H9 (cell line): ENCODE measurements at regions not wholly inside any gene's neighbourhood (a gene's known extent, or its start where the extent isn't known, plus 50 kb on each side); places are given as distances from the start of the nearest gene placed in this dataset.

Source experiments
- DNase-seq: peaks from one replicate; pipeline ENCODE4 v3.0.0-alpha.2; 2017
- H2AFZ ChIP-seq: one replicate; pipeline ENCODE4 v1.6.1; 2013; ENCODE audit warnings: mild to moderate bottlenecking, low read length, control low read depth, moderate library complexity
- H2AK5ac ChIP-seq: 2 replicates; pipeline ENCODE4 v1.6.1; 2013; ENCODE audit warnings: low read length, control low read depth, mixed read lengths; ENCODE audit not compliant: insufficient read length
- H2BK120ac ChIP-seq: one replicate; pipeline ENCODE4 v1.6.1; 2013; ENCODE audit warnings: low read depth, mild to moderate bottlenecking, low read length, control low read depth, inconsistent platforms; ENCODE audit not compliant: poor library complexity, severe bottlenecking
- H2BK12ac ChIP-seq: 2 replicates; pipeline ENCODE4 v1.6.1; 2013; ENCODE audit warnings: low read length, control low read depth, mixed read lengths, low read depth; ENCODE audit not compliant: insufficient read length
- H2BK15ac ChIP-seq: 2 replicates; pipeline ENCODE4 v1.6.1; 2013; ENCODE audit warnings: low read depth, low read length, control low read depth
- H2BK20ac ChIP-seq: one replicate; pipeline ENCODE4 v1.6.1; 2013; ENCODE audit warnings: low read depth, mild to moderate bottlenecking, low read length, control low read depth, inconsistent platforms; ENCODE audit not compliant: poor library complexity, severe bottlenecking
- H2BK5ac ChIP-seq: 2 replicates; pipeline ENCODE4 v1.6.1; 2013; ENCODE audit warnings: low read length, control low read depth, mixed read lengths; ENCODE audit not compliant: insufficient read length
- H3K14ac ChIP-seq: 2 replicates; pipeline ENCODE4 v1.6.1; 2013; ENCODE audit warnings: low read length, control low read depth; ENCODE audit not compliant: insufficient read depth
- H3K18ac ChIP-seq: 2 replicates; pipeline ENCODE4 v1.6.1; 2013; ENCODE audit warnings: low read depth, mild to moderate bottlenecking, mixed read lengths, low read length, control low read depth; ENCODE audit not compliant: insufficient read length
- H3K23ac ChIP-seq: 2 replicates; pipeline ENCODE4 v1.6.1; 2013; ENCODE audit warnings: low read length, control low read depth, mixed read lengths, low read depth; ENCODE audit not compliant: insufficient read length
- H3K23me2 ChIP-seq: 2 replicates; pipeline ENCODE4 v1.6.1; 2013; ENCODE audit warnings: low read depth, mild to moderate bottlenecking, mixed read lengths, low read length, control low read depth; ENCODE audit not compliant: insufficient read length, poor library complexity, severe bottlenecking
- H3K27ac ChIP-seq: 2 replicates; pipeline ENCODE4 v1.5.1; 2013; ENCODE audit warnings: low read length, control low read depth, mixed read lengths, low read depth; ENCODE audit not compliant: insufficient read length
- H3K27me3 ChIP-seq: 2 replicates; pipeline ENCODE4 v1.6.1; 2013; ENCODE audit warnings: low read length, control low read depth, inconsistent platforms; ENCODE audit not compliant: insufficient read depth
- H3K4ac ChIP-seq: 2 replicates; pipeline ENCODE4 v1.6.1; 2013; ENCODE audit warnings: low read depth, mild to moderate bottlenecking, control low read depth, inconsistent platforms, low read length, moderate library complexity
- H3K4me1 ChIP-seq: 2 replicates; pipeline ENCODE4 v1.6.1; 2013; ENCODE audit warnings: low read length, control low read depth, inconsistent platforms; ENCODE audit not compliant: insufficient read depth
- H3K4me2 ChIP-seq: 2 replicates; pipeline ENCODE4 v1.6.1; 2013; ENCODE audit warnings: low read length, control low read depth, mixed read lengths; ENCODE audit not compliant: insufficient read length, insufficient read depth
- H3K56ac ChIP-seq: 2 replicates; pipeline ENCODE4 v1.6.1; 2013; ENCODE audit warnings: low read depth, mild to moderate bottlenecking, mixed read lengths, low read length, control low read depth; ENCODE audit not compliant: insufficient read length
- H3K79me1 ChIP-seq: 2 replicates; pipeline ENCODE4 v1.6.1; 2013; ENCODE audit warnings: low read depth, mild to moderate bottlenecking, moderate library complexity, low read length, control low read depth, inconsistent platforms; ENCODE audit not compliant: insufficient read depth, poor library complexity, severe bottlenecking
- H3K79me2 ChIP-seq: 2 replicates; pipeline ENCODE4 v1.6.1; 2013; ENCODE audit warnings: low read length, control low read depth, inconsistent platforms; ENCODE audit not compliant: insufficient read depth
- H3K9ac ChIP-seq: 2 replicates; pipeline ENCODE4 v1.6.1; 2013; ENCODE audit warnings: low read length, control low read depth, mixed read lengths; ENCODE audit not compliant: insufficient read length; ENCODE audit errors: extremely low read depth
- H3K9me3 ChIP-seq: one replicate; pipeline ENCODE4 v1.6.1; 2013; ENCODE audit warnings: low read depth, low read length, inconsistent platforms; ENCODE audit not compliant: control insufficient read depth
- H3T11ph ChIP-seq: one replicate; pipeline ENCODE4 v1.6.1; 2013; ENCODE audit warnings: mild to moderate bottlenecking, low read length, control low read depth, inconsistent platforms
- H4K20me1 ChIP-seq: one replicate; pipeline ENCODE4 v1.6.1; 2013; ENCODE audit not compliant: control insufficient read depth, insufficient read length, insufficient read depth
- H4K5ac ChIP-seq: 2 replicates; pipeline ENCODE4 v1.6.1; 2013; ENCODE audit warnings: low read depth, mild to moderate bottlenecking, mixed read lengths, low read length, control low read depth; ENCODE audit not compliant: insufficient read length
- H4K8ac ChIP-seq: replicated peaks from 2 replicates; pipeline ENCODE4 v1.6.1; 2013; ENCODE audit warnings: low read length, control low read depth, mixed read lengths, low read depth; ENCODE audit not compliant: insufficient read length
- H4K91ac ChIP-seq: 2 replicates; pipeline ENCODE4 v1.6.1; 2013; ENCODE audit warnings: low read depth, mild to moderate bottlenecking, moderate library complexity, mixed read lengths, low read length, control low read depth; ENCODE audit not compliant: insufficient read length
- H3K27ac Mint-ChIP-seq, 3 experiments: 2 replicates in 2 of 3; 3 replicates in 1 of 3; pipeline ENCODE4 v1.8.0; 2020 to 2021; ENCODE audit warnings: mixed read lengths in 3 of 3, mild to moderate bottlenecking in 1 of 3, moderate library complexity in 1 of 3
- H3K27me3 Mint-ChIP-seq: 2 replicates; pipeline ENCODE4 v1.8.0; 2021; ENCODE audit warnings: low read depth, mild to moderate bottlenecking, moderate library complexity, mixed read lengths
- H3K36me3 Mint-ChIP-seq, 3 experiments: 2 replicates in 2 of 3; 3 replicates in 1 of 3; pipeline ENCODE4 v1.8.0; 2020 to 2021; ENCODE audit warnings: low read depth in 3 of 3, mixed read lengths in 3 of 3; ENCODE audit not compliant: insufficient read depth in 1 of 3
- H3K4me1 Mint-ChIP-seq, 2 experiments: 2 replicates each; pipeline ENCODE4 v1.8.0; 2020; ENCODE audit warnings: mixed read lengths in 2 of 2
- H3K4me3 Mint-ChIP-seq, 2 experiments: 2 replicates in 1 of 2; 3 replicates in 1 of 2; pipeline ENCODE4 v1.8.0; 2020 to 2021; ENCODE audit warnings: mild to moderate bottlenecking in 2 of 2, mixed read lengths in 2 of 2, moderate library complexity in 1 of 2
- H3K9me3 Mint-ChIP-seq, 2 experiments: 2 replicates in 1 of 2; 3 replicates in 1 of 2; pipeline ENCODE4 v1.8.0; 2020; ENCODE audit warnings: mild to moderate bottlenecking in 2 of 2, mixed read lengths in 2 of 2, moderate library complexity in 1 of 2
- CTCF ChIP-seq: fragments of 200-600 bp; sonication (generic); conservative IDR thresholded peaks from 3 replicates; pipeline ENCODE4 v1.8.0; 2021; ENCODE audit warnings: antibody characterized with exemption, mild to moderate bottlenecking
- WGBS: extraction: QIAGEN DNeasy Blood & Tissue Kit; methylation state at CpG from one replicate; pipeline ENCODE4 v1.1.7; 2013; ENCODE audit warnings: missing lambda C conversion rate, low lambda C conversion rate, mixed read lengths; ENCODE audit not compliant: insufficient read length; ENCODE audit errors: extremely low coverage; 5-methylcytosine and 5-hydroxymethylcytosine counted together

DNA sequence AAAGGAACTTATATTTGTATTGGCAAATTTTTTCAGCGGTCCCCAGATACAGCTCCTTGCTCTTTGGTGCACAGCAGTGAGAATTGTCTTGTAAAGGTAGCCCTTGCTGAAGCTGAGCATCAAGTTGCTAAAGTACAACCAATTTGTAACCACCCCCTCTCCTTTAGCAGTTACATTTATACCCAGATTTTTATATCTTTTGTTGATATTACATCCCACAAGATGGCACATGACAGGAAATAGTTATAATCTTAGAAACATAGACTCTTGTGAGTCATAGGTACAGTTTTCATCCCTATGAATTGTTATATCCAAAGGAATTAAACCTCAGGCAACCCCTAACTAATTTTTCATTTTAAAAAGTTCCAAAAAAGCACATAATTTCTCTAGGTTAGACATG lies 523.0 kb upstream of the SLITRK1 start:
- H3K4me1 Mint-ChIP-seq: no peaks in the 10 kb centered on the region
- no peak overlapping the region for H3K27ac Mint-ChIP-seq
- no peak overlapping the region for H2BK120ac ChIP-seq
- no peak overlapping the region for H3K18ac ChIP-seq
- H3K4ac ChIP-seq: no peak overlapping the region
- WGBS: no CpG with 5 or more reads among the region's 1 CpG
- no peak overlapping the region for H3K14ac ChIP-seq
- H2AFZ ChIP-seq: no peak overlapping the region
- H2BK20ac ChIP-seq: no peak overlapping the region
- H3K79me2 ChIP-seq: no peaks in the 10 kb centered on the region
- no peak overlapping the region for H3K56ac ChIP-seq
- no peaks in the 10 kb centered on the region for H3K4me1 ChIP-seq
- no peaks in the 10 kb centered on the region for H4K20me1 ChIP-seq
- H4K8ac ChIP-seq: no peak overlapping the region
- no peak overlapping the region for H3K23ac ChIP-seq
- H3K9me3 Mint-ChIP-seq: peaks cover 3 to 5% of the 10 kb centered on the region in 2 experiments; a peak in 3 of 5 replicates
- H3K79me1 ChIP-seq: no peaks in the 10 kb centered on the region
- H3T11ph ChIP-seq: no peak overlapping the region
- H3K36me3 Mint-ChIP-seq: no peaks in the 10 kb centered on the region; a peak in 1 of 7 replicates
- H2BK15ac ChIP-seq: no peak overlapping the region
- H4K91ac ChIP-seq: no peak overlapping the region
- H3K9me3 ChIP-seq: no peaks in the 10 kb centered on the region
- H3K27me3 Mint-ChIP-seq: no peaks in the 10 kb centered on the region
- H3K9ac ChIP-seq: no peak overlapping the region
- no peak overlapping the region for H2AK5ac ChIP-seq
- no peak for TF ChIP-seq CTCF
- DNase-seq: no peak
- no peak overlapping the region for H2BK5ac ChIP-seq
- H2BK12ac ChIP-seq: no peak overlapping the region
- no peak overlapping the region for H3K4me2 ChIP-seq
- H3K27me3 ChIP-seq: no peaks in the 10 kb centered on the region
- H3K27ac ChIP-seq: no peak overlapping the region
- H3K23me2 ChIP-seq: no peaks in the 10 kb centered on the region
- H4K5ac ChIP-seq: no peak overlapping the region
- H3K4me3 Mint-ChIP-seq: no peak overlapping the region
